Smooth muscle cell (in vitro differentiated cells): ENCODE measurements at regions not wholly inside any gene's neighbourhood (a gene's known extent, or its start where the extent isn't known, plus 50 kb on each side); places are given as distances from the start of the nearest gene placed in this dataset.

Source experiments
- DNase-seq: peaks from one replicate; lab custom pipeline; 2025; ENCODE audit not compliant: unreplicated experiment; lab: John Stamatoyannopoulos, UW
- H2AFZ ChIP-seq: fragments of 200-600 bp; sonication (generic); 2 replicates; pipeline ENCODE4 v1.6.0; 2016; ENCODE audit warnings: antibody characterized with exemption, low read depth, mild to moderate bottlenecking
- H3F3A ChIP-seq: fragments of 200-600 bp; sonication (generic); 2 replicates; pipeline ENCODE4 v1.6.0; 2017; ENCODE audit warnings: antibody characterized with exemption, low read depth
- H3K27ac ChIP-seq: fragments of 200-600 bp; sonication (generic); 2 replicates; pipeline ENCODE4 v1.5.1; 2016; ENCODE audit warnings: low read depth, mild to moderate bottlenecking
- H3K27me3 ChIP-seq: fragments of 200-600 bp; sonication (generic); 2 replicates; pipeline ENCODE4 v1.6.1; 2016; ENCODE audit warnings: low read depth, mild to moderate bottlenecking
- H3K36me3 ChIP-seq: fragments of 200-600 bp; sonication (generic); 2 replicates; pipeline ENCODE4 v1.5.1; 2016; ENCODE audit warnings: low read depth
- H3K4me1 ChIP-seq: fragments of 200-600 bp; sonication (generic); 2 replicates; pipeline ENCODE4 v1.5.1; 2016; ENCODE audit warnings: low read depth
- H3K4me2 ChIP-seq: fragments of 200-600 bp; sonication (generic); 2 replicates; pipeline ENCODE4 v1.6.0; 2016; ENCODE audit warnings: mild to moderate bottlenecking
- H3K4me3 ChIP-seq: fragments of 200-600 bp; sonication (generic); 2 replicates; pipeline ENCODE4 v1.5.1; 2016; ENCODE audit warnings: mild to moderate bottlenecking
- H3K79me2 ChIP-seq: fragments of 200-600 bp; sonication (generic); 2 replicates; pipeline ENCODE4 v1.6.0; 2016; ENCODE audit warnings: low read depth, mild to moderate bottlenecking
- H3K9ac ChIP-seq: fragments of 200-600 bp; sonication (generic); 2 replicates; pipeline ENCODE4 v1.6.0; 2016; ENCODE audit warnings: low read depth
- H3K9me3 ChIP-seq: fragments of 200-600 bp; sonication (generic); replicated peaks from 2 replicates; pipeline ENCODE4 v1.5.1; 2016; ENCODE audit warnings: low read depth
- H4K20me1 ChIP-seq: fragments of 200-600 bp; sonication (generic); 2 replicates; pipeline ENCODE4 v1.6.0; 2016; ENCODE audit warnings: low read depth
- WGBS: methylation state at CpG from one replicate; pipeline ENCODE4 v1.1.7; 2016; ENCODE audit warnings: low lambda C conversion rate; 5-methylcytosine and 5-hydroxymethylcytosine counted together
- TF ChIP-seq, protein P1 (sequence below): fragments of 200-600 bp; sonication (generic); IDR thresholded peaks from 2 replicates; pipeline ENCODE4 v1.5.1; 2017; ENCODE audit warnings: borderline replicate concordance, mild to moderate bottlenecking, antibody characterized with exemption; ENCODE audit not compliant: insufficient read depth, poor library complexity, severe bottlenecking

DNA sequence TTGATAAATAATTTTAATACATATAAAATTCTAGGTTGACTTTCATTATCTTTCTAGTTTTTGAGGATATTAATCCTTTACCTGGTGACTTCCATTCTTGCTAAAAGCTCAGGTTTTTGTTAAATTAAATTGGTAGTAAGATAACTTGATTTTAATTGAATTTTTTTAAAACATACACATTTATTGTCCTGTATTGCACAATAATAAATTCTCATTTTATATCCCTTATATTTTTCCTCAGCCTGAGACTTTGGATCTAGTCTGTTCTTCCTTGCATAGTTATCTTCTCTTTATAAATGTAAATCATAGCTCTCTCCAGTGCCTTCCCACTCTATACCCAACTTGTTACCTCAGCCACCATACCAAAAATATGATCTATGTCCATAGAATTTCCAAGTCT lies 212.9 kb upstream of the CNTNAP2 start:
- H3K9me3 ChIP-seq = no peaks in the 10 kb centered on the region
- no peaks in the 10 kb centered on the region for H3K79me2 ChIP-seq
- no peak overlapping the region for H3K27ac ChIP-seq
- no peak overlapping the region for H3K4me2 ChIP-seq
- TF ChIP-seq, protein P1, sequence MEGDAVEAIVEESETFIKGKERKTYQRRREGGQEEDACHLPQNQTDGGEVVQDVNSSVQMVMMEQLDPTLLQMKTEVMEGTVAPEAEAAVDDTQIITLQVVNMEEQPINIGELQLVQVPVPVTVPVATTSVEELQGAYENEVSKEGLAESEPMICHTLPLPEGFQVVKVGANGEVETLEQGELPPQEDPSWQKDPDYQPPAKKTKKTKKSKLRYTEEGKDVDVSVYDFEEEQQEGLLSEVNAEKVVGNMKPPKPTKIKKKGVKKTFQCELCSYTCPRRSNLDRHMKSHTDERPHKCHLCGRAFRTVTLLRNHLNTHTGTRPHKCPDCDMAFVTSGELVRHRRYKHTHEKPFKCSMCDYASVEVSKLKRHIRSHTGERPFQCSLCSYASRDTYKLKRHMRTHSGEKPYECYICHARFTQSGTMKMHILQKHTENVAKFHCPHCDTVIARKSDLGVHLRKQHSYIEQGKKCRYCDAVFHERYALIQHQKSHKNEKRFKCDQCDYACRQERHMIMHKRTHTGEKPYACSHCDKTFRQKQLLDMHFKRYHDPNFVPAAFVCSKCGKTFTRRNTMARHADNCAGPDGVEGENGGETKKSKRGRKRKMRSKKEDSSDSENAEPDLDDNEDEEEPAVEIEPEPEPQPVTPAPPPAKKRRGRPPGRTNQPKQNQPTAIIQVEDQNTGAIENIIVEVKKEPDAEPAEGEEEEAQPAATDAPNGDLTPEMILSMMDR = no peak
- no peak for DNase-seq
- H3K4me3 ChIP-seq = no peak overlapping the region
- H3K36me3 ChIP-seq = no peaks in the 10 kb centered on the region
- H3F3A ChIP-seq = no peaks in the 10 kb centered on the region
- H3K27me3 ChIP-seq = no peaks in the 10 kb centered on the region
- no peaks in the 10 kb centered on the region for H4K20me1 ChIP-seq
- no peak overlapping the region for H2AFZ ChIP-seq
- H3K4me1 ChIP-seq = no peaks in the 10 kb centered on the region
- H3K9ac ChIP-seq = no peak overlapping the region

DNA sequence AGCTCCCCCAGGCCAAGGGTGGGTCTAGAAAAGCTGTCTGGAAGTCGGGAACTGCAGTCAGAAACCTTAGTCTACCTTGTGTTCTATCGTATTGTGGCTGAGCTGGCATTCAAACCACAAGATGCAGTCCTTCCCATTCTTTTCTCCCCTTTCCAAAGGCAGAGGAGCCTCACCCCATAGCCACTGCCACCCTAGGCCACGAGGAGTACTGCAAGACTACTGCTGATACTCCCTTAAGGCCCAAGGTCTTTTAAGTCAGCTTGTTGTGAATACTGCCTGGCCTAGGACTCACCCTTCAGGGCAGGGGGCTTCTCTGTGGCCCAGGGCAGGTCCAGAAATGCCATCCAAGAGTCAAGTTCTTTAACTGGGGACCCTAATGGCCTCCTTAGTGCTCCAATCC lies 214.5 kb upstream of the CNTNAP2 start:
- peaks cover 5% of the 10 kb centered on the region for H3K9me3 ChIP-seq
- no peak overlapping the region for H3K4me2 ChIP-seq
- no peaks in the 10 kb centered on the region for H3K36me3 ChIP-seq
- H3K79me2 ChIP-seq = no peaks in the 10 kb centered on the region
- TF ChIP-seq, protein P1 = no peak
- DNase-seq = no peak
- no peaks in the 10 kb centered on the region for H4K20me1 ChIP-seq
- no peaks in the 10 kb centered on the region for H3K27me3 ChIP-seq
- H3F3A ChIP-seq = no peaks in the 10 kb centered on the region
- no peaks in the 10 kb centered on the region for H3K4me1 ChIP-seq
- no peak overlapping the region for H3K27ac ChIP-seq
- H2AFZ ChIP-seq = no peak overlapping the region
- no peak overlapping the region for H3K4me3 ChIP-seq
- H3K9ac ChIP-seq = no peak overlapping the region
- WGBS = 61% methylated on average over 3 of the region's 3 CpGs

GRCh38 chr7:145899938-145900337 lies 216.7 kb upstream of the CNTNAP2 start:
- no peaks in the 10 kb centered on the region for H3K79me2 ChIP-seq
- 80% methylated on average over 2 of the region's 2 CpGs for WGBS
- H4K20me1 ChIP-seq = no peaks in the 10 kb centered on the region
- H3K4me2 ChIP-seq = no peak overlapping the region
- no peaks in the 10 kb centered on the region for H3K4me1 ChIP-seq
- peaks cover 5% of the 10 kb centered on the region for H3K9me3 ChIP-seq
- TF ChIP-seq, protein P1 = no peak
- H3K4me3 ChIP-seq = no peak overlapping the region
- no peak overlapping the region for H3K27ac ChIP-seq
- H3F3A ChIP-seq = no peaks in the 10 kb centered on the region
- H3K27me3 ChIP-seq = no peaks in the 10 kb centered on the region
- no peak for DNase-seq
- no peak overlapping the region for H3K9ac ChIP-seq
- no peak overlapping the region for H2AFZ ChIP-seq
- H3K36me3 ChIP-seq = no peaks in the 10 kb centered on the region

- Histone ChIP-seq H3K9ac (no peak overlapping the region), H2AFZ (no peak overlapping the region), H3K27me3 (no peaks in the 10 kb centered on the region), H4K20me1 (no peaks in the 10 kb centered on the region), H3K4me3 (no peak overlapping the region), H3F3A (no peaks in the 10 kb centered on the region), H3K4me2 (no peak overlapping the region), H3K9me3 (peaks cover 5% of the 10 kb centered on the region), H3K27ac (no peak overlapping the region), H3K4me1 (no peaks in the 10 kb centered on the region), H3K79me2 (no peaks in the 10 kb centered on the region), H3K36me3 (no peaks in the 10 kb centered on the region)
- TF ChIP-seq, protein P1 = no peak
- DNase-seq = no peak
- WGBS = 92% methylated on average over 4 of the region's 4 CpGs
These were observed 222.6 kb upstream of the CNTNAP2 start for GRCh38 chr7:145893925-145894535.
